K562 (cell line): ENCODE measurements at regions not wholly inside any gene's neighbourhood (a gene's known extent, or its start where the extent isn't known, plus 50 kb on each side); places are given as distances from the start of the nearest gene placed in this dataset.

ENCODE experiments used
- ATAC-seq: fragments of 200-7000 bp; cut with Tn5 transposase; 3 replicates; pipeline ENCODE4 v1.9.1; 2020; ENCODE audit warnings: moderate library complexity
- BruUV-seq: library from RNA; stranded (reverse); fragments of 400-500 nt; replicated peaks from 2 replicates; lab custom pipeline; 2021; lab: Mats Ljungman, UMichigan
- CTCF ChIA-PET: fragments of 300-600 bp; formaldehyde crosslinking; extraction: SDS; loops from one replicate; lab custom pipeline; 2021; ENCODE audit warnings: low intra/inter-chr PET ratio; lab: Yijun Ruan, JAX
- POLR2A ChIA-PET: fragments of 300-600, 350-650 bp; sonication (Branson Sonifier 250); formaldehyde crosslinking; extraction: SDS; loops from one replicate; lab custom pipeline; 2021; ENCODE audit warnings: antibody characterized with exemption, inconsistent platforms; lab: Yijun Ruan, JAX
- DNase-seq, 4 experiments: peaks; one replicate each; pipeline versions ENCODE4 v3.0.0 to v3.0.0-alpha.2; 2011 to 2018; ENCODE audit warnings: low spot score in 3 of 4, mixed read lengths in 3 of 4; ENCODE audit errors: extremely low read depth in 1 of 4
- FAIRE-seq: peaks from 2 replicates; lab custom pipeline; 2011; peaks lifted over from hg19 to GRCh38; lab: Jason Lieb, UNC
- H2AFZ ChIP-seq: 2 replicates; pipeline ENCODE4 v1.6.0; 2011; ENCODE audit warnings: low read depth, low read length, control low read depth, inconsistent platforms
- H3K27ac ChIP-seq: fragments of 200-600 bp; 3 replicates; pipeline ENCODE4 v1.8.0; 2011; ENCODE audit warnings: low read depth, mild to moderate bottlenecking, control low read depth, inconsistent platforms, low read length, moderate library complexity, mixed read lengths; ENCODE audit errors: extremely low read depth
- H3K27me3 ChIP-seq, 2 experiments: fragments of 300-600 bp in 1 of 2; 2 replicates in 1 of 2; 3 replicates in 1 of 2; pipeline versions ENCODE4 v1.6.0 to v1.8.0; 2011; ENCODE audit warnings: inconsistent platforms in 2 of 2, low read length in 2 of 2, mild to moderate bottlenecking in 1 of 2, mixed read lengths in 1 of 2, moderate library complexity in 1 of 2; ENCODE audit not compliant: control insufficient read depth in 2 of 2, insufficient read depth in 2 of 2
- H3K36me3 ChIP-seq: fragments of 300-600 bp; 3 replicates; pipeline ENCODE4 v1.8.0; 2011; ENCODE audit warnings: mild to moderate bottlenecking, low read length, inconsistent platforms; ENCODE audit not compliant: control insufficient read depth, insufficient read depth
- H3K4me1 ChIP-seq, 2 experiments: fragments of 200-600 bp in 1 of 2; replicated peaks in 1 of 2; 2 replicates in 1 of 2; 3 replicates in 1 of 2; pipeline versions ENCODE4 v1.5.1 to v1.8.0; 2011; ENCODE audit warnings: inconsistent platforms in 2 of 2, low read length in 2 of 2, mild to moderate bottlenecking in 1 of 2, mixed read lengths in 1 of 2, moderate library complexity in 1 of 2; ENCODE audit not compliant: control insufficient read depth in 2 of 2, insufficient read depth in 2 of 2
- H3K4me2 ChIP-seq: 2 replicates; pipeline ENCODE4 v1.6.1; 2011; ENCODE audit warnings: low read length, control low read depth, inconsistent platforms, mixed read lengths; ENCODE audit not compliant: insufficient read depth
- H3K4me3 ChIP-seq: fragments of 200-600 bp; sonication (generic), shearing (Covaris generic); 2 replicates; pipeline ENCODE4 v1.5.1; 2016; ENCODE audit warnings: control low read depth, inconsistent platforms
- H3K79me2 ChIP-seq: fragments of 200-600 bp; 3 replicates; pipeline ENCODE4 v1.8.0; 2011; ENCODE audit warnings: low read length, inconsistent platforms; ENCODE audit not compliant: control insufficient read depth, insufficient read depth
- H3K9ac ChIP-seq, 2 experiments: 2 replicates each; pipeline versions ENCODE4 v1.6.0 to v1.6.1; 2011; ENCODE audit warnings: low read depth in 2 of 2, low read length in 2 of 2, control low read depth in 1 of 2, inconsistent platforms in 1 of 2, mild to moderate bottlenecking in 1 of 2, mixed read lengths in 1 of 2; ENCODE audit not compliant: insufficient read depth in 1 of 2
- H3K9me1 ChIP-seq: one replicate; pipeline ENCODE4 v1.6.0; 2011; ENCODE audit warnings: inconsistent platforms, mild to moderate bottlenecking, low read length, moderate library complexity; ENCODE audit not compliant: control insufficient read depth, insufficient read depth
- H3K9me3 ChIP-seq: replicated peaks from 2 replicates; pipeline ENCODE4 v1.5.1; 2011; ENCODE audit warnings: low read depth, low read length, inconsistent platforms; ENCODE audit not compliant: control insufficient read depth, insufficient read depth
- H4K20me1 ChIP-seq: replicated peaks from 2 replicates; pipeline ENCODE4 v1.6.1; 2011; ENCODE audit warnings: low read length, inconsistent platforms, mixed read lengths; ENCODE audit not compliant: control insufficient read depth, insufficient read depth
- ZNF318 ChIP-seq, 2 experiments: fragments of 450-650 bp; IDR thresholded peaks; 2 replicates each; pipeline ENCODE4 v1.6.1; 2016; ENCODE audit warnings: mild to moderate bottlenecking in 2 of 2, borderline replicate concordance in 1 of 2, low read depth in 1 of 2, moderate library complexity in 1 of 2
- WGBS: fragments of 100-300 bp; shearing (Covaris generic); methylation state at CpG from one replicate; pipeline ENCODE4 v1.1.6; 2016; ENCODE audit warnings: low coverage, mixed read lengths; ENCODE audit not compliant: insufficient coverage; ENCODE audit errors: missing lambda C conversion rate; 5-methylcytosine and 5-hydroxymethylcytosine counted together
- in situ Hi-C: fragments of 300-500 bp; cut with MboI; formaldehyde crosslinking; loops from 4 replicates; pipeline ENCODE4 v1.15.0; 2018; ENCODE audit warnings: inconsistent platforms, mixed read lengths
- intact Hi-C: fragments of 100-400 bp; cut with micrococcal nuclease; formaldehyde crosslinking; loops from 2 replicates; pipeline ENCODE4 v1.14.2; 2022

- no TSS peak for BruUV-seq
- Histone ChIP-seq H3K4me3 (no peak overlapping the region), H3K9me3 (no peaks in the 10 kb centered on the region), H3K4me2 (no peak overlapping the region), H3K36me3 (no peaks in the 10 kb centered on the region), H3K79me2 (no peaks in the 10 kb centered on the region), H2AFZ (no peak overlapping the region)
- CTCF ChIA-PET = no interaction called here
- FAIRE-seq = no peak
- WGBS = 2% methylated on average over 6 of the region's 6 CpGs
- in situ Hi-C loops = no loop called here
- TF ChIP-seq ZNF318 (IDR thresholded peaks at IDR 0.05; ENCODE audit: borderline replicate concordance in 1 of 2, low read depth in 1 of 2) = no peak
- TF ChIP-seq, all 486 proteins: peak for 0
- Histone ChIP-seq H3K27ac (no peak overlapping the region), H3K9me1 (no peaks in the 10 kb centered on the region), H3K27me3 (no peaks in the 10 kb centered on the region), H3K9ac (no peak overlapping the region), H3K4me1 (no peaks in the 10 kb centered on the region), H4K20me1 (no peaks in the 10 kb centered on the region)
- intact Hi-C loops = no loop called here
- DNase-seq (no peak), ATAC-seq (no peak)
- POLR2A ChIA-PET = no interaction called here
These were observed 110.0 kb upstream of the ARPP21 start for GRCh38 chr3:35529337-35529736.
